Heart left ventricle (tissue), 13 donors: ENCODE measurements at regions not wholly inside any gene's neighbourhood (a gene's known extent, or its start where the extent isn't known, plus 50 kb on each side); places are given as distances from the start of the nearest gene placed in this dataset.

Source experiments
- CTCF ChIP-seq, 12 donors: fragments of 200-600 bp; sonication (generic) in 4 of 12; IDR thresholded peaks; one replicate each; pipeline versions ENCODE4 v1.5.0 to v1.8.0; 2018 to 2022; ENCODE audit warnings: antibody characterized with exemption in 12 of 12, mild to moderate bottlenecking in 5 of 12
- POLR2A ChIP-seq, 2 donors: fragments of 450-650 bp; IDR thresholded peaks; one replicate each; pipeline ENCODE4 v1.6.1; 2017; ENCODE audit warnings: antibody characterized with exemption in 2 of 2, mild to moderate bottlenecking in 2 of 2, moderate library complexity in 2 of 2
- donor health status: ischemic (EF 13 %, LVEDD 7.1; RV severe dilation, severe dysfunction).
- donor health status: DM: no; HTN: yes; CAD: no.
- donor health status: DM: no; HTN: no; CAD: no.
- donor health status: ischemic (EF 25% LVEDD 6.9; RV normal size, moderate dysfunction).
- donor health status: ischemic (EF 25% LVEDD 5.7; RV mildly dilated, moderate dysfunction).
- donor health status: ischemic (EF 35%, LVEDD 5.7; RV mildly dilated, moderate dysfunction).
- donor health status: nonischemic (EF 11% LVEDD 7.7; RV severe dilation, severe dysfunction).
- donor health status: DM: yes; HTN: yes; CAD: no.
- donor health status: PGD.
- donor health status: ischemic (EF 29% LVEDD 5.4; RV normal size, mild dysfunction).
- donor health status: nonischemic (EF 23%, LVEDD 6.1; RV moderate dilation, normal function).

DNA sequence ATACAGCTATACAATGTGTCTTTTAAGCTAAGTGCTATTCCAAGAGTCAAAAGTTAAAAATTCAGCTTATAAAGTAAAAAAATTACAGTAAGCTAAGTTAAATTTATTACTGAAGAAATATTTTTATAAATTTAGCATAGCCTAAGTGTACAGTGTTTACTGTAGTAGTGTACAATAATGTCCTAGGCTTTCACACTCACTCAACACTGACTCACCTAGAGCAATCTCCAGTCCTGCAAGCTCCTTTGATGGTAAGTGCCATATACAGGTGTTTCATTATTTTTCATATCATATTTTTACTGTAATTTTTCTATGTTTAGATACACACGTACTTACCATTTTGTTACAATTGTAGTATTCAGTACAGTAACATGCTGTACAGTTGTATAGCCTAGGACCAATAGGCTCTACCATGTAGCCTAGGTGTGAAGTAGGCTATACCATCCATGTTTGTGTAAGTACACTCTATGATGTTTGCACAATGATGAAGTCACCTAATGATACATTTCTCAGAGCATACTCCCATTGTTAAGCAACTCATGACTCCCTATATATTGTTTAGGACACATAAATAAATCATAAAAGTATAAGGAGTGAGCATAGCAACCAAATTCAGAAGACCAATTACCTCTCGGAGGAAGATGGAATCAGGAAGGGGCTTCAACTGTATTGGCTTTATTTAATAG, 165.1 kb upstream of the SLC30A5 start:
- TF ChIP-seq CTCF (IDR thresholded peaks at IDR 0.05) (no peak), POLR2A (IDR thresholded peaks at IDR 0.05) (no peak)
